HG03439 (cell line): ENCODE measurements at regions not wholly inside any gene's neighbourhood (a gene's known extent, or its start where the extent isn't known, plus 50 kb on each side); places are given as distances from the start of the nearest gene placed in this dataset.
"Not testable (repeated sequence)": the region's sequence is repeated elsewhere in the genome, so short reads cannot be mapped to it uniquely, and the experiment has no call there.

Source experiments
- ATAC-seq: cut with Tn5 transposase; IDR thresholded peaks from one replicate; pipeline ENCODE4 v1.9.1; 2021; ENCODE audit warnings: mild to moderate bottlenecking, moderate library complexity; ENCODE audit not compliant: unreplicated experiment

- ATAC-seq: no peak
These were observed 1617.8 kb upstream of the FLRT2 start for GRCh38 chr14:83912032-83912642.

- no peak for ATAC-seq
These were observed 1616.5 kb upstream of the FLRT2 start for GRCh38 chr14:83913476-83913875.

GRCh38 chr14:83918546-83918945 lies 1611.4 kb upstream of the FLRT2 start:
- no peak for ATAC-seq

DNA sequence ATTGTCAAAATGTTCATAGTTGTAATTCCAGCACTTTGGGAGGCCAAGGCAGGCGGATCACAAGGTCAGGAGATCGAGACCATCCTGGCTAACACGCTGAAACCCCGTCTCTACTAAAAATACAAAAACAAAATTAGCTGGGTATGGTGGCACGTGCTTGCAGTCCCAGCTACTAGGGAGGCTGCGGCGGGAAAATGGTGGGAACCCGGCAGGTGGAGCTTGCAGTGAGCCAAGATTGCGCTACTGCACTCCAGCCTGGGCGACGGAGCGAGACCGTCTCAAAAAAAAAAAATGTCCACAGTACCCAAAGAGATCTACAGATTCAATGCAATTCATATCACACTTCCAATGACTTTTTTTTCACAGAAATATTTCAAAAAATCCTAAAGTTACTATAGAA lies 1610.3 kb upstream of the FLRT2 start:
- ATAC-seq: not testable (repeated sequence)

DNA sequence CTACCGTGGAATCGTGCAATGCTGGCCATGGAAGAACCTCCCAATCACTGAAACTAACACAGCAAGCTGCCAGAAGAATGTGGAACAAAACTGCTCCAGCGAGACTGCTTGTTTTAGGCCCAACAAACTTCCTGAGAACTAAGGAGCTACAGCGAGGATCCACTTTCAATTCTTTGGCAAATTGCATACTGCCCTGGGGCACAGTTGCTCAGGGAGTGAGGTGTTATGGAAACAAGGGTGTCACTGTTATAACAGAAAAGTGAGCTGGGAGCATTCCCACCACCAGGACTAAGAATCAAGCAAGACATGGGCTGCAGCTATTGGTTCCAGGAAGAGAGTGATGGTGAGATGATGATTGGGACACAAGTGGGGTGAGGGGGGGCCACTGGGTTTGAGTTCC lies 1606.1 kb upstream of the FLRT2 start:
- ATAC-seq: no peak

- ATAC-seq: no peak
These were observed 1605.7 kb upstream of the FLRT2 start for GRCh38 chr14:83924259-83924658.

DNA sequence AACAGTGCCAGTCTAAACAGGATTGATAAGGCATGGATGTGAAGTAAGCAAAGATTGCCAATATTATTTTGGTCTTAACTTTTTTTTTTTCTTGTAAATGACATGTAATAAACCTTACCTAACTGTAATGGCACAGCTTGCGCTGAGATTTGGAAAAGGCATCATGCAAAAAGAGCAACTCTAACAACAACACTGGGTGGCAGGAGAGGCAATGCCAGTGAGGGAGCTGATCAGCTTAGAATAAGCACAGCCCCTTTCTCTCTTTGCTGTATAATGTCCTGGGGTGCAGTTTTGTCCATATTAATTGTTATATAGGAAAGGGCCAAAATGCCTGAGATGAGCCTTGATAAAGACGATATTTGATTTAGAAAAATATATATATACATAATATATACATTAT lies 1589.7 kb upstream of the FLRT2 start:
- no peak for ATAC-seq

GRCh38 chr14:83958359-83958758 lies 1571.6 kb upstream of the FLRT2 start:
- no peak for ATAC-seq

DNA sequence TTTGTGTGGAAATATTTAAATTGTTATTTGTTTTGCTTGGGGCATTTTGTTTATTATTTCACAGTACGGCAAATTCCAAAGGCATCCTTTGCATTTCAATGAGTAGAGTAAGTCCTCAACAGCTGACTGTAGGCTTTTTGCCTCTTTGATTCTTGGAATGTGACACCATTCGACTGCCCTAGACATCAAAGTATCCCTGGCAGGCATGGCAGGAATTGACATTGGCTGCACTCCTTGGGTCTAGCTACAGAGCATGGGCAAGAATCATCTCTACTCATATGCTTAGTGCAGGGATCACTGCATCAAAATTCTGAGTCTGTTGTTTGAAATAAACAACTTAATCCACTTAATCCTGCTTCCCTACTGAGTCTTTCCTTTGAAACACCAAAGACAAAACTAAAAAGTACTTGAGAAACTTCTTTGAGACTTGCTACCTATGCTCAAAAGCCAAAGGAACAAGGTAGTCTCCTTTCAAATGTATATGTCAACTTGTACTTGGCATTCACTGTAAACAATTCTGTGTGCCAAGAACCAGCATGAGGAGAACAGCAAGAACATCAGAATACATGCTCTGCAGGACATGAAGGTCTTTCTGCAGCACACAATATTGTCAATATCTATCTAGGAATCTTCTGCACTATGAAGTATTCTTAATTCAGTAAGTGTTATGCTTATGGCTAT lies 1569.0 kb upstream of the FLRT2 start:
- ATAC-seq: no peak

- ATAC-seq: no peak
These were observed 1559.9 kb upstream of the FLRT2 start for GRCh38 chr14:83969998-83970397.

DNA sequence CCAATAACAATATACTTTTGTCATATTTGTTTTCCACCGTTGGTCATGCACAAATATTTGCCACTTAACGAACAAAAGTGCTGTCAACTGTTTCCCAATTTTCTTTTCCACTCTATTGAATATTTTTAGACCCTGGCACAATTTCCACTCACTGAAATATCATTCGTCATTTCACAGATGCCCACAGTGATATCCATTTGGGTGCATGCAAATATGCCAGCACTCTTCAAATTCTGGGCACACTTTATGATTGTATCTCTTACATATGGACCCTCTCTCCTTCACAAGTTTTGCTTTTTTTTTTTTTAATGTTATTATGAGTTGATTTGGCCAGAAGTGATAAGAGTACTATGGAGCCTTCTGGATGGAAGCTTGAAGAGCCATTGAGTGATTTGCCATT lies 1557.3 kb upstream of the FLRT2 start:
- no peak for ATAC-seq

- ATAC-seq: no peak
These were observed 1555.2 kb upstream of the FLRT2 start for GRCh38 chr14:83974647-83975163.

DNA sequence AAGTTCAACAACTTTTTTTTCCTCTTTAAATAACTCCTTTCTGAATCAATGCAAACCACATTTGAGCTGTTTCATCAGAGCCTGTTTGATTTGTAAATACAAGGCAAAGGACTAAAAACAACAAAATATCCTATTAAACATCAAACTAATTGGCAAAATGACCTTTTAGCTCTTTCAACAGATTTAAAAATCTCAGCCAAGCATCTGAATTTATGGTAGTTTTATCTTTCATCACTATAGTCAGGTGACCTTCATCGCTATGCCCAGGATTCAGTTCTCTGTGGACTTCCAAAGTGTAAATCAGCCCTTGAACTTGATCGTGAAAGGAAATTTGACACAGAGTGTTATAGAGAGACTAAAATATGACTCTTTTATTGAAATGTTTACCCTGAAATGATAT lies 1554.5 kb upstream of the FLRT2 start:
- ATAC-seq: no peak

- ATAC-seq: no peak
These were observed 1553.8 kb upstream of the FLRT2 start for GRCh38 chr14:83975841-83976770.

- ATAC-seq: no peak
These were observed 1552.4 kb upstream of the FLRT2 start for GRCh38 chr14:83977583-83977982.

DNA sequence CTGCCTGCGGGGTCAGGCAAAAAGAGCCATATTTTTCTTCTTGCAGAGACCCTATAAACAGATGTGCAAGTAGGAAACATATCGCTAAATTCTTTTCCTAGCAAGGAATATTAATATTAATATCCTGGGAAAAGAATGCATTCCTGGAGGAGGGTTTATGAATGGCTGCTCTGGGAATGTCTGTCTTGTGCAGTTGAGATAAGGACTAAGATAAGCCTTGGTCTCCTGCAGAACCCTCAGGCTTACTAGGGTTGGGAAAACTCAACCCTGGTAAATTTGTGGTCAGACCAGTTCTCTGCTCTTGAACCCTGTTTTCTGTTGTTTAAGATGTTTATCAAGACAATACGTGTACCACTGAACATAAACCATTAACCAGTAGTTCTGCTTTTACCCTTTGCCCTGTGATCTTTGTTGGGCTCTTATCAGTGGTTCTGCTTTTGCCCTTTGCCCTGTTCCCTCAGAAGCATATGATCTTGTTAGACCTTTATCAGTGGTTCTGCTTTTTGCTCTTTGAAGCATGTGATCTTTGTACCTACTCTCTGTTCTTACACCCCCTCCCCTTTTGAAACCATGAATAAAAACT lies 1548.2 kb upstream of the FLRT2 start:
- not testable (repeated sequence) for ATAC-seq

GRCh38 chr14:83988275-83988674 lies 1541.7 kb upstream of the FLRT2 start:
- no peak for ATAC-seq

DNA sequence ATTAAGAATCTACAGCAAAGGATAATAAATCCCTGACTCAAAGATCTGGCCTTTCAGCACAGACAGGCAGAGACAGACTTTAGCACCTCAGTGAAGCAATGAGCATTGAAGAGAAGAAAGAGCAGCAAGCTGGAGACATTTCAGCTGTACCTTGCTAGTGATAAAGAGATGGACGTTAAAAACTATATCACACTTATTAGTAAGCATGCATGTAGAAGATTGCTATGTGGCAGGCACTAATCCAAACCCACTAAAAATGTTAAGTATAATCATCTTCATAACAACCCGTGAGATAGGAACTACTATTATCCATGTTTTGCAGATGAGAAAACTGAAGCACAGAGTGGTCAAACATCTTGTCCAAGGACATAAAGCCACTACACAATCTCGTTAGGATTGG lies 1538.3 kb upstream of the FLRT2 start:
- ATAC-seq: no peak

- ATAC-seq: no peak
These were observed 1537.1 kb upstream of the FLRT2 start for GRCh38 chr14:83992857-83993256.

DNA sequence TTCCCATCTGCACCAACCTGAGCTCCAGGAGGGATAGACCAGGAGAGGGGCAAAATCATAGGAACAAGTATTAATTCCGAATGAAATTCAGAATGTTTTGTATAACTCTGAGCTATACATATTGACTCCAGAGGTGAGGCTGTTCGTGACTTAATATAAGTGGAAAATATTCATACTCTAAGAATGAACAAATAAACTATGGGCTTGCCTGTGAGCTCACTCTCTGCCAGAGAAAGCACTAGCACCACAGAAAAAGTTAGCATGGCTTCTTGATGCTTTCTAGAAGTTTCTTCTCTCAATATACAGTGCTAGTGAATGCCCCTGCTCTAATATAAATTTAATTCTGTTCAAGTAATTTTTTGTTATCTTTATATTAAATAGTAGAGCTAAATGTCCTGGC lies 1536.4 kb upstream of the FLRT2 start:
- ATAC-seq: no peak

DNA sequence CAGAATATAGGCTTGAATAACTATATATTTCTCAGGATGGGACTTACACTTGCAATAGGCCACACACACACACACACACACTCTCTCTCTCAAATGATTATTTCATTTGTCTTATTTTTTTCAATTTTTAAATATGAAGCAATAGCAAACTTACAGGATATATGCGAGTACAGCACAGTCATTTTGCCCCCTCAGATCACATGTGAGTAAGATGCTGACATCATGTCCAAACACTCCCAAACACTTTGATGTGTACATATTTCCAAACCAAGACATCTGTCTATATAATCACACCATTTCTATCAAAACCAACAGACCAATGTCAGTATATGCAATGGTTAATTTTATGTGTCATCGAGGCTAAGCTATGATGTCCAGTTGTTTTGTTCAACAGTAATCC lies 1535.9 kb upstream of the FLRT2 start:
- no peak for ATAC-seq
